Vagina (tissue), 2 donors: ENCODE measurements at regions not wholly inside any gene's neighbourhood (a gene's known extent, or its start where the extent isn't known, plus 50 kb on each side); places are given as distances from the start of the nearest gene placed in this dataset.
A peak's percentile ranks its signal among the peaks of the same experiment; 100 is the strongest.
"Not testable (repeated sequence)": the region's sequence is repeated elsewhere in the genome, so short reads cannot be mapped to it uniquely, and the experiment has no call there.

Source experiments
- DNase-seq, 2 donors: peaks; one replicate each; pipeline ENCODE4 v3.0.0-alpha.2; 2017; ENCODE audit errors: extremely low spot score in 2 of 2
- H3K27ac ChIP-seq: fragments of 200-600 bp; sonication (generic); one replicate; pipeline ENCODE4 v1.5.1; 2019
- H3K27me3 ChIP-seq: fragments of 200-600 bp; sonication (generic); one replicate; pipeline ENCODE4 v1.5.1; 2019
- H3K36me3 ChIP-seq, 2 donors: fragments of 200-600 bp; sonication (generic); one replicate each; pipeline ENCODE4 v1.5.1; 2017 to 2019
- H3K4me1 ChIP-seq: fragments of 200-600 bp; sonication (generic); one replicate; pipeline ENCODE4 v1.5.1; 2019
- H3K4me3 ChIP-seq, 2 donors: fragments of 200-600 bp; sonication (generic); 1 replicate in 1 of 2; 2 replicates in 1 of 2; pipeline ENCODE4 v1.5.1; 2016 to 2019
- H3K9me3 ChIP-seq: fragments of 200-600 bp; sonication (generic); one replicate; pipeline ENCODE4 v1.5.1; 2019
- CTCF ChIP-seq, 3 experiments: fragments of 450-650 bp in 2 of 3; fragments of 200-600 bp in 1 of 3; sonication (generic) in 1 of 3; IDR thresholded peaks; one replicate each; pipeline ENCODE4 v1.5.1; 2017 to 2019; ENCODE audit warnings: antibody characterized with exemption in 3 of 3, mild to moderate bottlenecking in 2 of 3, moderate library complexity in 2 of 3
- POLR2A ChIP-seq, 2 donors: fragments of 450-650 bp; IDR thresholded peaks; one replicate each; pipeline ENCODE4 v1.6.1; 2017; ENCODE audit warnings: antibody characterized with exemption in 2 of 2, mild to moderate bottlenecking in 2 of 2, moderate library complexity in 2 of 2
- POLR2AphosphoS5 ChIP-seq, 2 donors: sonication (generic); formaldehyde crosslinking; IDR thresholded peaks; one replicate each; pipeline ENCODE4 v1.9.0; 2017; ENCODE audit warnings: antibody characterized with exemption in 2 of 2, mild to moderate bottlenecking in 2 of 2, low read depth in 1 of 2; ENCODE audit not compliant: insufficient read depth in 1 of 2
- intact Hi-C: fragments of 100-400 bp; cut with DNase I; formaldehyde crosslinking; loops from one replicate; pipeline ENCODE4 v1.15.1; 2023

- Histone ChIP-seq H3K9me3 (no peaks in the 10 kb centered on the region), H3K4me3 (no peak overlapping the region), H3K27me3 (no peaks in the 10 kb centered on the region), H3K36me3 (no peaks in the 10 kb centered on the region), H3K4me1 (no peaks in the 10 kb centered on the region), H3K27ac (no peak overlapping the region)
- no peak for DNase-seq
- TF ChIP-seq CTCF (IDR thresholded peaks at IDR 0.05): no peak
- TF ChIP-seq POLR2AphosphoS5 (IDR thresholded peaks at IDR 0.05; ENCODE audit: insufficient read depth in 1 of 2, low read depth in 1 of 2): no peak
- intact Hi-C loops: no loop called here
Measured at GRCh38 chr1:101497881-101498559, 261.2 kb downstream of the S1PR1 start.

DNA sequence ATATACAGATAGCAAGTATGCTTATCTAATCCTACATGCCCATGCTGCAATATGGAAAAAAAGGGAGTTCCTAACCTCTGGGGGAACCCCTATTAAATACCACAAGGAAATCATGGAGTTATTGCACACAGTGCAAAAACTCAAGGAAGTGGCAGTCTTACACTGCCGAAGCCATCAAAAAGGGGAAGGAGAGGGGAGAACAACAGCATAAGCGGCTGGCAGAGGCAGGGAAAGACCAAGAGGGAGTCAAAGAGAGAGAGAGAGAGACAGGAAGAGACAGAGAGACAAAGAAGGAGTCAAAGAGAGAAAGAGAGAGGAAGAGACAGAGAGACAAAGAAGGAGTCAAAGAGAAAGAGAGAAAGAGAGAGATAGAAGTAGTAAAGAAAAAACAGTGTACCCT lies 267.3 kb downstream of the S1PR1 start:
- H3K4me1 ChIP-seq, DNase-seq, H3K36me3 ChIP-seq, H3K4me3 ChIP-seq, H3K9me3 ChIP-seq, intact Hi-C loops, H3K27me3 ChIP-seq, H3K27ac ChIP-seq: not testable (repeated sequence)

DNA sequence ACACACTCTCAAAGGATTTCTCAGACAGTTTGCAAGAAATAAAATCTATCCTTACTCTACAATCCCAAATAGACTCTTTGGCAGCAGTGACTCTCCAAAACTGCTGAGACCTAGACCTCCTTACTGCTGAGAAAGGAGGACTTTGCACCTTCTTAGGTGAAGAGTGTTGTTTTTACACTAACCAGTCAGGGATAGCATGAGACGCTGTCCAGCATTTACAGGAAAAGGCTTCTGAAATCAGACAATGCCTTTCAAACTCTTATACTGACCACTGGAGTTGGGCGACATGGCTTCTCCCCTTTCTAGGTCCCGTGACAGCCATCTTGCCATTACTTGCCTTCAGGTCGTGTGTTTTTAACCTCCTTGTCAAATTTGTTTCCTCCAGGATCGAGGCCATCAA lies 268.4 kb downstream of the S1PR1 start:
- H3K36me3 ChIP-seq, H3K27ac ChIP-seq, H3K9me3 ChIP-seq, H3K27me3 ChIP-seq, H3K4me3 ChIP-seq, DNase-seq, intact Hi-C loops, H3K4me1 ChIP-seq: not testable (repeated sequence)

- Histone ChIP-seq H3K4me3 (no peak overlapping the region), H3K4me1 (no peaks in the 10 kb centered on the region), H3K27me3 (no peaks in the 10 kb centered on the region), H3K36me3 (no peaks in the 10 kb centered on the region), H3K9me3 (no peaks in the 10 kb centered on the region), H3K27ac (no peak overlapping the region)
- intact Hi-C loops: no loop called here
- peak in 2 of 3 experiments; percentile 27 to 38 for TF ChIP-seq CTCF (IDR thresholded peaks at IDR 0.05)
- no peak for TF ChIP-seq POLR2AphosphoS5 (IDR thresholded peaks at IDR 0.05; ENCODE audit: insufficient read depth in 1 of 2, low read depth in 1 of 2)
- no peak for DNase-seq
Measured at GRCh38 chr1:101506541-101507164, 269.8 kb downstream of the S1PR1 start.

- DNase-seq: no peak
- no peak overlapping the region for H3K27ac ChIP-seq
- H3K4me3 ChIP-seq: no peak overlapping the region
- H3K27me3 ChIP-seq: no peaks in the 10 kb centered on the region
- no peaks in the 10 kb centered on the region for H3K36me3 ChIP-seq
- no peaks in the 10 kb centered on the region for H3K9me3 ChIP-seq
- intact Hi-C loops: no loop called here
- no peaks in the 10 kb centered on the region for H3K4me1 ChIP-seq
- TF ChIP-seq CTCF (IDR thresholded peaks at IDR 0.05) (no peak), POLR2A (IDR thresholded peaks at IDR 0.05) (no peak), POLR2AphosphoS5 (IDR thresholded peaks at IDR 0.05; ENCODE audit: insufficient read depth in 1 of 2, low read depth in 1 of 2) (no peak)
Measured at GRCh38 chr1:101507547-101507971, 270.7 kb downstream of the S1PR1 start.

DNA sequence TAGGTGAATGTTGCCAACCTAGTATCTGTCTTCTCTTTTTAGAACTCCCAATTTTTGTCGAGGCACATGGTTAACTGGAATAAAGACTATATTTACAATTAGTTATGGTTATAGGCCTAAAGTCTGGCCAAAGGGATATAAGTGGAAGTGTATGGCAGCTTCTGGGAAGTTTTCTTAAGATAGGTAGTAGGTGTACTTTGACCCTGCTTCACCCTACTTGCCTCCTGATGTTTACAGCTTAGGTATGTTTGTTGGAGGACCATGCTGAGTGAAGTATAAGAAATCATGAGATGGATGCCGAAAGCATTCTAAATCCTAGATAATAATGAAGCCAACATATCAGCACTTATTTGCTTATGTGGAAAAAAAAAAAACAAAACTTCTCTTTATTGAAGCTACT lies 272.1 kb downstream of the S1PR1 start:
- Histone ChIP-seq H3K9me3 (no peaks in the 10 kb centered on the region), H3K36me3 (no peaks in the 10 kb centered on the region), H3K27ac (no peak overlapping the region), H3K4me3 (no peak overlapping the region), H3K4me1 (no peaks in the 10 kb centered on the region), H3K27me3 (no peaks in the 10 kb centered on the region)
- no peak for TF ChIP-seq CTCF (IDR thresholded peaks at IDR 0.05)
- no peak for TF ChIP-seq POLR2A (IDR thresholded peaks at IDR 0.05)
- no peak for TF ChIP-seq POLR2AphosphoS5 (IDR thresholded peaks at IDR 0.05; ENCODE audit: insufficient read depth in 1 of 2, low read depth in 1 of 2)
- intact Hi-C loops: no loop called here
- no peak for DNase-seq
